GM18909 (cell line): ENCODE measurements at regions not wholly inside any gene's neighbourhood (a gene's known extent, or its start where the extent isn't known, plus 50 kb on each side); places are given as distances from the start of the nearest gene placed in this dataset.

Experiments
- ATAC-seq: cut with Tn5 transposase; IDR thresholded peaks from one replicate; pipeline ENCODE4 v1.9.1; 2021; ENCODE audit warnings: mild to moderate bottlenecking; ENCODE audit not compliant: unreplicated experiment, poor library complexity

DNA sequence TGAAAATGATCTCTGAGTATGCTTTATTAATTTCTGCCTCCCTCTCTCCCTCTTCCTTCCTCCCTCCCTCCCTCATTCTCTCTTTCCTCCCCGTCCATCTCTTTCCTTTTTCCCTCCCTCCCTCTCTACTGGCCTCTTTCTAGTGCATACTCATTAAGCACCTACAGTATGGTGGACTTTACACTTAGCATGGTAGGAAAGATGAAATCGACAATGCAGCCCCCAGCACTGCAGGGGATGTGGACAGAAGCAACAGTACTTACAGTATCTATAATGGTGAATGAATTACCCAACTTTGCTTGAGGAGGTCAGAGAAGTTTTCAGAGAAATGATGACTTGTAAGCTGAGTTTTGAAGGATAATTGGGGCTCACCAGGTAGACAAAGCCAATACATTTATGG, 143.8 kb upstream of the RPS6KA3 start:
- ATAC-seq = no peak

DNA sequence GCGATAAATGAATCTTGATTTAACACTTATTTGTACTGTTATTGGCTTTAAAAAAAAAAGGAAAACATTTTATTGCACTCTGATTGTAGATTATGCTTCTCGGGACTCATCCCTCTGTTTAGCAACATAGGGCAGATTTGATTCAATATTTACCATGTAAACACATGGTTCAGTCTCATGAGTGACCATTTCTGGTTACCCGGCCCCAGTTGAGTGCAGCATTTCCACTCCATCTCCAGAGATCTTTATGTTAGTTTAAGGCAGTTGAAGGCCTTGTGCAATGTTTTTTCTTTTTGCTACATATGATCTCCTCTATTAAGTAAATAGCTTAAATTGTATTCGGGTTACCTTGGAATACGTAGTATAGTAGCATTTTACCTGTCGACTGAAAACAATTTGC, 143.3 kb upstream of the RPS6KA3 start:
- no peak for ATAC-seq

DNA sequence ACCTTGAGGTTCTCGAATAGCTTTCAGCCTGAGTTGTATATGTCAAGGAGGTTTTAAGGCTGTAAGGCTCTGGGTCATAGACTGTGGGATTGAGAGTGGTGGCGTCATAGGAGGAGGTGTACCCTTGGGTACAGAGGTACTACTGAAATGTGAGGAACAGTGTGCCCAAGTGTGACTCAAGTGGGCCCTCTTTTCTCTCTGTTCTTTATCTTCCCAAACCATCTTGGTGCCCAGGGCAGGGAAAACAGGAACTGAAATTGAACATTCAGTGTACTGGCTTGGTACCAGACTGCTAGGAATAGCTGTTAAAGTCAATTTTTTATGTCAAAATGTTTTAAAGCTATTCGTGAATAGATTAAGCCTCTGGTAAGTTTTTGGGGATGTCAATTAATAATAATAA, 136.2 kb upstream of the RPS6KA3 start:
- no peak for ATAC-seq

DNA sequence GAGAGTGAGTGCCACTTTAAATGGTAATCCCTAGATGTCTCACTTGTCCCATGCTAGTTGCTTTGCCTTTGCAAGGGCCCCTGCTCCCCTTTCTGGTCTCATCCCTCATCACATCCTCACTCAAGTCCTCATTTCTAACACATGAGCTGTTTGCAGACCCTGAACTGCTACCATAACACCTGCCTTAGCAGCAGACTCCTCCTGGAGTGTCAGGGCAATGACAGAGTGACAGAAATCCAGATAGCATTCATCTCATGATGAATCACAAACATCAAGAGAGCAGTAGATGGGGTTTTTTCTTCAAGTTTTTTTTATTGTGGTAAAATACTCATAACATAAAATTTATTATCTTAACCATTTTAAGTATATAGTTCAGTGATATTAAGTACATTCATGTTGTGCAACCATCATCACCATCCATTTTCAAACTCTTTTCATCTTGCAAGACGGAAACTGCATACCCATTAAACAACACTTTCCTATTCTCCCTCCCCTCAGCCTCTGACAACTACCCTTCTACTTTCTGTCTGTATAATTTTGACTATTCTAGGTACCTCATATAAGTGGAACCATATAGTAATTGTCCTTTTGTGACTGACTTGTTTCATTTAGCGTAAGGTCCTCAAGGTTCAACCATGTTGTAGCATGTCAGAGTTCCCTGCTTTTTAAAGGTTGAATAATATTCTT, 133.2 kb upstream of the RPS6KA3 start:
- no peak for ATAC-seq

DNA sequence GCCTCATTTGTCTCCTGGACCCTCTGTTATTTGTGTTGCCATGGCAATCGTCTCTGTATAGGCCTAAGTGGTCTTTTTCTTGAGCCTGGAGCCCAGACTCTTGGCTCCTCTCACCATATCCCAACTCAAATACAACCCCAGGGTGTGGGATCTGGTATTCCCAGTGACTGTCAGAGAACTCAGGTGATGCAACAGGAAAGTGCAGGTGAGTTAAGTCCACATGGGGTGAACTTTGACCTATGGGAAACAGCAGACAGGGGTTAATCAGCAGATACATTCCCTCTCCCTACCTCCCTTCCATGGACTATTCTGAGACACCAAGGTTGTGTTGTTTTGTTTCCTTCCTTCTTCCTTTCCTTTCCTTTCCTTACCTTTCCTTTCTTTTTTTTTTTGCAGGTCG, 130.9 kb upstream of the RPS6KA3 start:
- ATAC-seq = no peak

DNA sequence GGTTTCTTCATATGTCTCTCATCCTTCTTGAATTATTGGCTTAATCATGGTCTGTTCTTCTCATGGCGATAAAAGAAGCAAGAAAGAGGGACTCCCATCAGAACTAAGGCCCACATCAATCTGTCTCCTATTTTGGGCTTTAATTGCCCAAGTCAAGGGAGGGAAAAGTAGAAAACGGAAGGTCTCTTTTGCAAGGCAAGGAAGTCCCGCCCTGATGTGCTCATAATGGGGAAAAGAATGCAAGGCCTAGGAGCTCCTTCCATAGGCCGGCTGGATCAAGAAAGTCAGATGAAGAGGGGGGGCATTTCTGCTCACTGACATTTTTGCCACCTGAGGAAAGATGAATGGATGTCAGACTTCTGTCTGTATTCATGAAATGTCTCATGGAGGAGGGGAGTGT, 127.7 kb upstream of the RPS6KA3 start:
- no peak for ATAC-seq

DNA sequence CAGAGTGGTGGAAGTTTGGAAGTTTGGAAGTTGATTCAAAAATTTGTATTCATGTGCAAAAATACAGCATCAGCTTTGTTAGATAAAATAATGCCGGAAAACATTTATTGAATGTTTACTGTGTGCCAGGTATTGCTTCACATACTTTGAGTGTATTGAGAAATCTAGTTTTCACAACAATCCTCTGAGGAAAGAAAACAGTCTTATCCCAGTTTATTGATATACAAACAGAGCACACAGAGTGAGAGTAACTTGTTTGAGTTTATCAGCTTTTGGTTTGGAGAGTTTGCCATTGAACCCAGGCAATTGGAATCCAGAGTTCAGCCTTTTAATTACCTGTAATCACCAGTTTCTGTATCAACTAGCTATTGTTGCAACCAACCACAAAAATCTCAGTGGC, 127.2 kb upstream of the RPS6KA3 start:
- ATAC-seq = no peak

DNA sequence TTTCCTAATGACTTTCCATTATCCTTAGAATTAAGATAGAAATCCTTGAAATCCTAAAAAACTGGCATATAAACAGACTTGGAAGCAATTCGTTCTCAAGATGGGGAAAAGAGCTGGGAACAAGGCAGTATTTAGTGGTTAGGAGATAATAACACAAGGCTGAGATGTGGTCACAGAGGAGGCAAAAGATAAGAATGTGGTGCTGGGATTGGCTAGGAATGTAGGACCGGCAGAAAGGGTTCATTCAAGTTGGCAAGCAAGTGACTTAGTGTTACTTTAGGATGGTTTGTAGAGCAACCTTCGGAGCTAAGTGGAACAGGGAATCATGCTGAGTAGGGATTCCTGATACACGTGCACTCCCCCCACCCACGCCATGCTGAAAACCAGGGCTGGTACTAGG, 121.9 kb upstream of the RPS6KA3 start:
- no peak for ATAC-seq

DNA sequence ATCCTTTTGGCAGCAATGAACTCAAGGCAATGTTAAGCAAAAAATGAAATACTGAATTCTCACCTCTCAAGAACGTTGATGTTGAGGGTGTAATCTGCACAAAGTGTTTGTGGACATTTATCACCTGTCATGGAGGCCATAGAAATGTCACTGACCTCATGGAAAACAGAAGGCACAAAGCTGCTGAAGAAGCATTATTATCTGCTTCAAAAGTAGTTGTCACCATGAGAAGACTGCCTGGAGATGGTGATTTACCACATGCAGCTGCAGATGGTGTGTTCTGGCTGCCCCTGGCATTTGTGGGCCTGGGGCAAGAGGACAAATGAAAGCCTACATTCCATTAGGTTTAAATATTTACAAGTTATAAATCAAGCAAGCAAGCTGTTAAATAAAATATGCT, 116.8 kb upstream of the RPS6KA3 start:
- ATAC-seq = no peak

DNA sequence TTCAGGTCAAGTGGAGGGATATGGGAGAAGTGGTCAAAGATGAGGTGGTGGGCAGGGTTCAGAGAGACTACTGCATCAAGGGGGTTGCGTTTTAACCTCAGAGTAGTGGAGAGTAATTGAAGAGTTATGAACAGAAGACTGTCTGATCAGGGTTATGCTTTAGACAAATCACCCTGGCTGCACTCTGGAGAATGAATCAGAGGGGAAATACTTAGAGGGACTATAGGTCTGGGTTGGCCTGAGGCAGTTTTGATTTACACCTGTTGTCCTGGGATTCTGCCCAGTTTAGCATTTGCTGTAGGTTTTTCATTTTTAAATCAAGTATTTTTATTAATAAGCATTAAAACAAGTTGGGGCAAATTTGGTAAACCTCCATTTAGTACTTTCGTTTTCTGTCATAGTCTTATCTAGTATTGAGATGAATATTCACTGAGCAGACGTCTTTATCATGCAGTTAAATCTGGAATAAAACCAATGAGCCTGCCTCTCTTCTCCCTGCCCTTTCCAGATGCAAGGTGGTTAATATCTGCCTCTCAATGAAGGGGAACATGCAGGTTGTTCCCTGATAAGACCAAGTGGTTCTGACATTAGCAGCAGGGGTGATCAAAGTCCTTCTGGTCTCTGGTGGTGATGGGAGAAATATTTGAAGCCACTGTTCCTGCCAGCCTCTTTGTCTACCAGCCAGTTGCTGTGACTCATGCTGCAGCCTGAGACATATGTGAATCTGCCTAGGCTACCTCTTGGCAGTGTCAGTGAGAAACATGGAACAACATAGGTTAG, 116.0 kb upstream of the RPS6KA3 start:
- peak; percentile 61 for ATAC-seq

DNA sequence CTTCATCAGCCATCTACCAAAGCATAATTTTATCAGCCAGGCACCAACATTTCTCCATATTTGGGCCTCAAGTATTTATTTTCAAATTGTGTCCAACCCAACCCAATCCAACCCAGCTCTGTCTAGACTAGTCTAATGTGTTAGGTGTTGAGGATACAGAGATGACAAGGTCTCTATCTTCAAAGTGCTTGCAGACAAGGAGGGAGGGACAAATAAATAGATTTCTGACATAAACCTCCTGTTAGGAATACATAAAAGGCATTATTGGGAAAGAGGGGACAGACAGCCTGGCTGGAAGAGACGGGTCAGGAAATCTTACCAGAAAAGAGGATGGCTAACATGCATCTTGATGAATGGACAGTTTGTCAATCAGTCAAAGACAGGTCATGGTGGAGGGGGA, 115.4 kb upstream of the RPS6KA3 start:
- no peak for ATAC-seq

DNA sequence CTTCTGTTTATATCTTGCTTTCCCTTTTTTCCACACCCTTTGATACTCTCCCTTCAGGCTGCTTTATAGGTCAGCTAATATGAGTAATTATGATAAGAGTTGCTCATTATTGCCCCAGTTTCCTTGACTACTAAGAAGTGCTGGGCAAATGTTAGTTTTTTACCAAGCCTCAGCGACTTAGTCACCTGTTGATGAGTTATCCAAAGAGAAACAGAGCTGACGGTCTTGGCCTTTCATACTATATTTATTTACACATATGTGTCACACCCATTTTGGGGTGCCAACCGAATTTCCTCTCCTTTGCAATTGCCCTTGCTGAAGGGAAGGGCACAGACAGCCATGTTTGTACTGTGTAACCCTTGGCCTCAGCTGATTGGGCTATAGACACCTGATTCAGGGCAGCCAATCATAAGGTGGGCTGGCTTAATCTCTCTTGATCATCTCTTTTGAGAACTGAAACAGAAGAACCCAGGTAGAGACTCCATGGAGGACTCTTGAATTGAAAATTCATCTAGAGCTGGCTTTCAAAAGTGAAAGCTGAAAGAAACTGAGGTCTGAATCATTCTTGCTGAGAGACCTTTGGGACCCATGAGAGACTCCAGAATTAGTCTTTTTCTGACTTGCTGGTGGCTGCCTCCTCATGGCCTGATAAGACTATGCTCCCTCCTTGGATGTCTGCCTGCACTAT, 111.7 kb upstream of the RPS6KA3 start:
- peak; percentile 69 for ATAC-seq

DNA sequence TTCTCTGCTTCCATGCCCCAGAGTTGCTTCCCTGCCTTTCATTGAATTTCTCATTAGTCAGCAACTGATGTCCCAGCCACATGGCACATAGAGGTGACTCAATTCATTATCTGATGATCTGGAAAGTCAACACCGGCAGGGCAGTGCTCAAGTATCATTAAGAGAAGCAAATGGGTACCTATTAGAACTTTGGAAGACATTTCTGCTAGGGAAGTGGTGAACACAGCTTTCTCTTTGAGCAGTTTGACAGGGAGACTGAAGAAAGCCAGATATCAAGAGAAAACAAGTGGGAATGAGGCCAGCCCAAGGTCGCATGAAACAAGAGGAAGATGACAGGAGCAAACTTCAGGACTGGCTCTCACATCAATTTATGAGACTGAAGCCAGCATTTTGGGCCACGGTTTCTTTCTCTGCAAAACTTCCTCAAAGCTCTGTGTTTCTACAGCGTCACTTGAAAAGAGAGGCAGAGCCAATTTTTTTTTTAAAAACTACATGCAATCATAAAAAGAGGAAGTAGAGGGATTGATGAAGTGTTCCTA, 108.3 kb upstream of the RPS6KA3 start:
- no peak for ATAC-seq

DNA sequence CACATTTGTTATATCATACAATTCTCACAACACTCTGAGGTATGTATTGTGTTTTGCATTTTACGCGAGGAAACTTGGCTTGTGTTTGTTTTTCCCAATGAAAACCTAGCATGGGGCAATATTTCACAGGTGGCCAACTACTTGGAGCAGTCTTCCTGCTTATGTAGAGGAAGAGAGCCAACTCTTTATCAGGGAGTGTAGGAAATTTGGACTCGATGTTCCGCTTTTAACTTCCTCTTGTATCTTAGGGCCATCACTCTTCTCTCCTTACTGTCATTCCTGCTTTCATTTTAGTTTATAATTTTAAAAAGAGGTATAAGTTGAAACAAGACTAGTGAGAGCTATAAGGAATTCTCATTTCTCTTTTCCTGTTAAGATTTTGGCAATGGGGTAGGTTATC, 107.7 kb upstream of the RPS6KA3 start:
- no peak for ATAC-seq

DNA sequence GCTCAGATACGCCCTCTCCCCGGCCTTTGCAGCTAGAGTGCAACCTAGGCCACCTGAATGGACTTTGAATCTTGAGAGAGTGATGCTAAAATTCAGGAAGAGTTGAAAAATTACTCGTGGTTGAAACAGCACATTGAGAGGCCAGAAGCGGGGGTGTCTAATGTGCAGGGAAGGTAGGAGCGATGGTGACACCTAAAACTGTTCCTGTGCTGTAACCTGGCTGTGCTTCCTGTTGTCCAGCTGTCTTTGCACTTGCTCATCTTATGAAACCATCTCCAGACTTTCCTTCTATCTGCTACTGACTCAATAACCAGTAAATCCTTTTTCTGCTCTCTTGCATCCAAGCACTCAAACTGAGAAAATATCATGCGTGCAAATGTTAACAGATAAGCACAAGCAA, 106.4 kb upstream of the RPS6KA3 start:
- no peak for ATAC-seq

DNA sequence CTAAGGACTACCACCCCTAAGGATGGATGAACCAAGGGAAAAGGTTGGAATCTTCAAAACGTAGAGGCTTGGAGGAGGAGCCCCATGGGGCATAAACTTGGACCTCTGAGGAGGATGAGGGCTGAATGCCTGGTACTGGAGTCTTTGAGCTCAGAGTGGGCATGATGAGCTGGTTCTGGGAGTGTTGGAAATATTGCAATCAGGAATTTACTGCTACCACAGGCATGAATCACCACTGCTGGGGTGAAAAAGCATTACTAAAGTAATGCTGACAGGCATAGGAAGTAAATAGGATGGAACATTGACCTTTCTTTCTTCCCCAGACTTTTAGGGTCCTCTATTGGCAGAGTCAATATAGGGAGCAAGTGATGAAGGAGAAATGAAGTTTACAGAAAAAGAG, 105.8 kb upstream of the RPS6KA3 start:
- ATAC-seq = no peak

DNA sequence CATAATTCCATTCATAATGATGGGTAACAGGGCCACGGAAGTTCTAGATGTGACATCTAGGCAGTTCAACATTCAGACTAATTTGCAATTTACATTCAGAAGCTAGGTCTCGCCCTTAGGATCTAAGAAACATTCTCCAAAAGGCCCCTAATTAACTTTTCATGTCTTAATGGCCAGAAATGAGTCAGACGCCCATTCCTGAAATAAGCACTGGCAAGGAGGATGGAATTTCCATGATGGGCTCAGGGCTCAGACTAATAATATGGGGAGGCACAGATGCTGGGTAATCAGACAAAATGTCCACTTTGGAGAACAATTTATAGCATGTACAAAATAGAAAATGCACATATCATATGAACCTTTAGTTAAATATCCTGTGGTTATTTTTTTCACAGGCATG, 102.8 kb upstream of the RPS6KA3 start:
- no peak for ATAC-seq

DNA sequence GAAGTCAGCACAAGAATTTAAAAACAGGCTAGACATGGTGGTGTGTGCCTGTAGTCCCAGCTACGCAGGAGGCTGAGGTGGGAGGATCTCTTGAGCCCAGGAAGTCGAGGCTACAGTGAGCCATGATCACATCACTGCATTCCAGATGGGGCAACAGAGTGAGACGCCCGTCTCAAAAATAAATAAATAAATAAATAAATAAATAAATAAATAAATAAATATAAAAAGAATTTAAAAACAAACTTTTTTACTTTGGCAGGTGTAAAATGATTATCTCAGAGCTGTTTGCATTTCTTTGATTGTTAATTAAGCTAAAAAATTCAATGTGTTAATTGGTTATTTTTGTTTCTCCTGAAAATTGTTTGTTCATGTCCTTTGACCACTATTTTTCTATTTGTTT, 97.5 kb upstream of the RPS6KA3 start:
- ATAC-seq = no peak

DNA sequence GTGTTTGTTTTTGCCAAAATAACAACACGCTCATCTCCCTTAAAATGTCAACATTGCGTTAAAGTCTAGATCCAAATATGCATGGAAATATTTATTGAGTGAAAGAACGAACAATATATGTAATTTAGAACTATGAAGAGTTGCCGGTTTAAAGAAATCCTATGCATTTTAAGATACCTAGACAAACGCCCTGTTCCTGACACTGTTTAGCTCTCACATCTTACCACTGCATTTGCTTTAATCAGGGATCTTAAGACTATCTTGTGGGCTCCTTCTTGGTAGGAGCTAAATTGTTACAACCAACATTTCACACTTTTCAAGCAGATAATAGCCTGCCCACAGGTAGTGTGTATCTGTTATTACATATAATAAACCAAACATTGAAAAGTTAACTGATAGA, 96.6 kb upstream of the RPS6KA3 start:
- ATAC-seq = no peak

DNA sequence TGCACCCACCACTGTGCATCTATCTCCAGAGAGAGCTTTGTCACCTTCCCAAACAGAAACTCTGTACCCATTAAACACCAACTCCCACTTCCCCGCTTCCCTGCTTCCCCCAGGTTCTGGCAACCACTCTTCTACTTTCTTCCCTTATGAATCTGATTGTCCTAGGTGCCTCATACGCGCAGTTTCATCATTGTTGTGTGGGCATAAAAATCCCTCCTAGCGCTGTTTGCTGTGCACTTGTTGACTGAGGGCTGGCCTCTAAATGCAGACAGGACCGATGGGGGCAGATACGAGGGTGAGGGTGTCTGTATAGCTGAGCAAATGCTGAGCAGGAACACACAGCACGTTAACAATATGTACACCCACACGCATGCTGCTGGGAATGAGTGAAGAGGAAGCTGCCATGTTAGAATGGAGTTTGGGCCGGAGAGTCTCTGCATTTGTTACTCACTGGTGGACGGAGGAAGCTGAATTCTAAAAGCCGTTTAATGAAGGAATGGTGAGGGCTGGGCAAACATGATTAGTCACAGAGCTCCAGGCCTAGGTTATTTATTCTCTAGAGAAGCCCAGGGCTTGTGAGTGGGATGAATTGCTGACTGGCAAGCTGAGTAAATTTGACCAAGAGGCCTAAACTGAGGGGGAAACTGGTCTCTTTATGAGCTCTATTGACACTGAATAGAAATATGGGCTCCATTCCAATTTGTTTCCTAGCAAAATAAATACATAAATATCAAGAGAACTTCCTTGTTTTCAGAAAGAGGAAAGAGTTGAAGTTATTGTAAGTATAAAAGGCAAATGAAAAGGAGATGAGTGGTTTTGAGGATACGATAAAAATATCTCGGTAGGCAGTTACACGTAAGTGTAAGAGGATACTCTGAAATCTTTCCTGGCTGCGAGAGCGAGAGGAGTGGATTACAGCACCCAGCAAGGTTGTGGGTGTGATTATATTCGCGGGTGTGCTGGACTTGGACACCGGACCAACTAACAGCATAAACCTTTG, 95.9 kb upstream of the RPS6KA3 start:
- no peak for ATAC-seq
